ENCODE measurements at regions not wholly inside any gene's neighbourhood (a gene's known extent, or its start where the extent isn't known, plus 50 kb on each side); places are given as distances from the start of the nearest gene placed in this dataset.

- TF ChIP-seq, protein P1, sequence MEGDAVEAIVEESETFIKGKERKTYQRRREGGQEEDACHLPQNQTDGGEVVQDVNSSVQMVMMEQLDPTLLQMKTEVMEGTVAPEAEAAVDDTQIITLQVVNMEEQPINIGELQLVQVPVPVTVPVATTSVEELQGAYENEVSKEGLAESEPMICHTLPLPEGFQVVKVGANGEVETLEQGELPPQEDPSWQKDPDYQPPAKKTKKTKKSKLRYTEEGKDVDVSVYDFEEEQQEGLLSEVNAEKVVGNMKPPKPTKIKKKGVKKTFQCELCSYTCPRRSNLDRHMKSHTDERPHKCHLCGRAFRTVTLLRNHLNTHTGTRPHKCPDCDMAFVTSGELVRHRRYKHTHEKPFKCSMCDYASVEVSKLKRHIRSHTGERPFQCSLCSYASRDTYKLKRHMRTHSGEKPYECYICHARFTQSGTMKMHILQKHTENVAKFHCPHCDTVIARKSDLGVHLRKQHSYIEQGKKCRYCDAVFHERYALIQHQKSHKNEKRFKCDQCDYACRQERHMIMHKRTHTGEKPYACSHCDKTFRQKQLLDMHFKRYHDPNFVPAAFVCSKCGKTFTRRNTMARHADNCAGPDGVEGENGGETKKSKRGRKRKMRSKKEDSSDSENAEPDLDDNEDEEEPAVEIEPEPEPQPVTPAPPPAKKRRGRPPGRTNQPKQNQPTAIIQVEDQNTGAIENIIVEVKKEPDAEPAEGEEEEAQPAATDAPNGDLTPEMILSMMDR (IDR thresholded peaks at IDR 0.05; ENCODE audit: low read depth, low read length) = no peak
- TF ChIP-seq EZH2phosphoT487 (IDR thresholded peaks at IDR 0.05; ENCODE audit: low read depth) = no peak
Observed at GRCh38 chr16:85381738-85382592, 231.2 kb upstream of the GSE1 start.
